SH-SY5Y (cell line): ENCODE measurements at regions not wholly inside any gene's neighbourhood (a gene's known extent, or its start where the extent isn't known, plus 50 kb on each side); places are given as distances from the start of the nearest gene placed in this dataset.

Source experiments
- GATA2 ChIP-seq: IDR thresholded peaks from 2 replicates; pipeline ENCODE4 v1.6.1; 2011; ENCODE audit warnings: mild to moderate bottlenecking, low read depth, low read length
- GATA3 ChIP-seq: IDR thresholded peaks from 2 replicates; pipeline ENCODE4 v1.6.1; 2011; ENCODE audit warnings: low read depth, mild to moderate bottlenecking, low read length, moderate library complexity

- TF ChIP-seq GATA3 (no peak), GATA2 (no peak)
Measured at GRCh38 chr20:51176446-51176845, 153.5 kb upstream of the KCNG1 start.
